NCI-H1048 (cell line): ENCODE measurements at regions not wholly inside any gene's neighbourhood (a gene's known extent, or its start where the extent isn't known, plus 50 kb on each side); places are given as distances from the start of the nearest gene placed in this dataset.

Experiments
- DNase-seq: peaks from one replicate; lab custom pipeline; 2025; lab: John Stamatoyannopoulos, UW

DNA sequence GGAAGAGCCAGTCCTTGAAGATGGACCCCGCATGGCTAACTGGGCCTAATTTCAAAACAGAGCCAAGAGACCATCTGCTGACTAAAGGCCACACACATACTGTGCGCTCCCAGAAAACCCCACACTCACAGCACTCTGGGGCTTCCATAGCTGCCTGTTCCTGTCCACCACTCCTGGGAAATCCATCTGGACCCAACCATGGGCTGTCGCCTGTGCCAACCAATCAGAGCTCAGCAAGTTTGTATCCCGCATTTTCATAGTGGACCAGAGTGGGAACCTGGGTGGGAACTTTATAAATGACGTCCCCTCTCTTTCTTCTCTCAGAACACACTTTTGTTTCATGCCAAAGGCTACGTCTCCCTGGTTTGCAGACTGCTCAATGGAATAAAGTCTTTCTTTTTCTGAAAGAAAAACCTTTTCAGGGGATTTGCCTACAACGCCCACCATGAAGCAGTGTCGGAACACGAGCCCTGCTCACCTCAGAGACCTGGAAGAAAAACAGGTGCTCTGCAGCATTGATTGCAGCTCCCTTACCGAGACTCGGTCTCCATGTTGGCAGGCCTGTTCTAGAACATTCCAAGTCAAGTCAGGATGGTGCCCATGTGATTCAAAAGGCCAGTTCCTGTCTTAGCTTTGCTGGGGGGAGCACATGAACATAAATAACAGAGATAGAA is 137.2 kb upstream of the GPC1 start:
- no peak for DNase-seq

DNA sequence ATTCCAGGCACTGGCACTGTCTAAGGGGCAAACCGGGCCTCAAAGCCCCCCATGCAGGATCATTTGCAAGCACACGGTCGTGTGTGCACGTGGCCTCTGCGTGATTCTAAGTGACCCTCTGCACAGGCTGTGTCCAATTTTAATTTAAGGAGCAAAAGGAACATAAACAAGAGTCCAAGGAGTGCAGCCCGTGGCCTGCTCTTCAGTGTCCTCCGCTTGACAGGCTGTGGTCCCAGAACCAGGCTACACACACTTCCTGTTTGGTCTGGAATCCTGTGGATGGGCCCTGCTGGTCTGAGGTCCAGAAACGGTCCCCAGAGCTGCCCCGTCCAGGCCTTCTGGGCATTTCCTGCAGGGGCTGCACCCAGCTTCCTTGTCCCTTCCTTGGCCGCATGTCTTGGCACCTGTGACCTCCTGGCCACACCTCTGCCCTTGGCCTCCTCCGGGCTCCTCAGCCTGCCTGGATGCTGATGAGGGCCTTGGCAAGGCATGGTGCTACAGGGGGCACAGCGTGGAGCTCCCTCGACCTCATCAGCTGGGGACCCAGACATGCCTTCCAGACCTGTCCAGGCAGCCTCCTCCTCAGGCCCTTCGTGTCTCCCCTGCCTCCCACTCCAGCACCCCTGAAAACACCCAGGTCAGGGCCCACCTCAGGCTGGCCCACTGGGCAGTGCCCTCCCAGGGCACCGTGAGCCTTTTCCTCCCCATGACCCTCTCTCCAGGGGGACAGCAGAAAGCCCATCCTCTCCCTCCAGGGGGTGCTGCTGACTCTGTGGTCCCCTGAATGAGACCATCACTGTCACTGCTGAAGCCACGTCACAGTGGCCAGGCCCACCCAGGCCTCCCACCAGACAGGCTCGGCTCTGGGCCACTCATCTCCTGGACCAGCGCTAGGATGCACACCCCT is 136.4 kb upstream of the GPC1 start:
- DNase-seq = no peak

DNA sequence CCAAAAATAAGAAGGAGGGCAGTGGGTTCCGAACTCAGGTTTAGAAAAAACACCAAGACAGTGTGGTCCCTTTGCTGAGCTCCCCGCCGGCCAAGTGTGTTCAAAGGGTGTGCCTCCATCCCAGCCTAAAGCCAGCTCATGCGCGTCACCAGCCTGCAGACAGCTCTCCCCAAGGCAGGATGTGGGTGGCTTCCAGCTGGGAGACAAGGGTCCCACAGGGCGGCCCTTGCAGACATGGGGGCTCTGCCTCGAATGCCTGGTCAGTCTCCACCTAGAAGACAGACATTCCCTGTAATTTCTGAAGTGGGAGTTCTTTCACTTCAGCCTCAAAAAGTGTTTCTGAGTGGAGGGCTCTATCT is 135.8 kb upstream of the GPC1 start:
- no peak for DNase-seq

DNA sequence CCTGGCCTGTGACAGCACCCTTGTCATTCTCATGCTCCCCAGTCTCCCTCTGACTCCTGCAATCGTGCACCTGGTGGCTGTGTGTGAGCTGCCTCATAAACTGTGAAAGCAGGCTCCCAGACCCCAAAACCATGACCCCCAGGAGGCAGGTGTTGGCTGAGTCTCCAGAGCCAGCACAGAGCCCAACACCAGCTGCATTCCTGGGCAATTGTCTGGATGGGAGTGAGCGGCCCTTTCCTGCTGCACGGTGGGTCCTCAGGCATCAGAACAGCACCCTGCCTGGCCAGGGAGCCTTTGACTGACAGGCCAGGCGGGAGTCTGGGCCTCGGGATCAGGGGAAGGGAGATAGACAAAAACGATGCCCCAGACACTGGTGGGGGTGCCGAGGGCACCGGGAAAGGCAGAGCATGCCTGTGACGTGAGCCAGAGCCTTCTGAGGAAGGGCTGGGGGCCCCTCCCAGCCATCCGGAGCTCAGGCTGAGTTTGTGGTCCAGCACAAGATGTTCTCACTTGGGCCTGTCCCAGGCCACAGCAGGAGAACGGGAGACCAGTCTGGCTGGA is 135.1 kb upstream of the GPC1 start:
- DNase-seq = no peak

DNA sequence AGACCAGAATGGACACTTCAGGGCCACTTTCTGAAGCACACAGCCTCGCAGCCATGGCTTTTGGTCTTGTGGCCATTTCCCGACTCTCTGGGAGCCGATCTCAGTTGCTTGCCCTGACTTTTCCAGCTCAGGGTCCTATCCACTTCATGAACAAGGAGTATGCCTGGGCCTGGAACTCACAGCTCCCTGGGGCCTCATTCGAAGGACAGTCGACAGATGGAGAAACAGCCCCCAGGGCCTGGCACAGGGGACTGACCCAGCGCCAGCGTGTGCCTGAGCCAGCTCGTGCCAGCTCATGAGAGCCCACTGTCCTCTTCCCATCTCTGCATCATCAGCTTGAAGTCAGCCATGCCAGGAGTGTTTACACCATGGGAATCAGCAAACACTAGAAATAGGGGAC is 134.6 kb upstream of the GPC1 start:
- no peak for DNase-seq

DNA sequence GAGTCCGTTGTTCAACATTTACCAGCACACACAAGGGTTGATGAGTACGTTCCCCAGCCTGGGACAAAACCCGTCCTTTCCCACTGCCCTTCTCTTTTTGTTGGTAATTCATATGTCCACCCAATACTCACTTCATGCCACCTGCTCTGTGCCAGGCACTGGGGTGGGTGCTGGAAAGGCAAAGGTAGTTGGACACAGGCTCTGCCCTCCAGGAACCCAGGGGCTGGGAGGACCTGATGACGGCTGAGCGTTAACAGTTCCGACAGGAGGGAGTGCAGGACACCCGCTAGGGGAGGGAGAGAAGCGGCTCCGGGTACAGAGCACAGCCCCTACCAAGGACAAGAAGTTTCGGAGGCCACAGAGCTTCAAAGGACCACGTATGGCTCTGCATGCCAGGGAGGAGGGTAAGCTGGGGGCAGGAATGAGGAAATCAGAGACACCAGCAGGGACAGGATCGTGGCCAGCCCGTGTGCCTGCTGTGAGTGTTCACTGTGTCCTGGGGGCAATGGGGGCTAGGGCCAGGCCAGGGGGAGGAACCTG is 134.1 kb upstream of the GPC1 start:
- no peak for DNase-seq

DNA sequence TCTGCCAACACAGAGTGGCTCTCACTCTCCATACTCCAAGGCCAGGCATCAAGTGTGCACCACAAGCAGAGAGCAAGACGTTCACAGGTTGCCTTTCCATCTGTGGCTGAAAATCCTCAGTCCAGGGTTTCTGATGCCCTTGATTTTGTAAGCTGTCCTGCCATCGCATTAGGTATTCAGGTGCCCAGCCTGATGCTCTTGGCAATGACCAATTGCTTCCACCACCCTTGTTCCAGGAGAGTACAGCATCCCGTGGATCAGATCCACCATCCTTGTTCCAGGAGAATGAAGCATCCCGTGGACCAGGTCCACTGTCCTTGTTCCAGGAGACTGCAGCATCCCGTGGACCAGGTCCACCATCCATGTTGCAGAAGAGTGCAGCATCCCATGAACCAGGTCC is 133.4 kb upstream of the GPC1 start:
- no peak for DNase-seq

DNA sequence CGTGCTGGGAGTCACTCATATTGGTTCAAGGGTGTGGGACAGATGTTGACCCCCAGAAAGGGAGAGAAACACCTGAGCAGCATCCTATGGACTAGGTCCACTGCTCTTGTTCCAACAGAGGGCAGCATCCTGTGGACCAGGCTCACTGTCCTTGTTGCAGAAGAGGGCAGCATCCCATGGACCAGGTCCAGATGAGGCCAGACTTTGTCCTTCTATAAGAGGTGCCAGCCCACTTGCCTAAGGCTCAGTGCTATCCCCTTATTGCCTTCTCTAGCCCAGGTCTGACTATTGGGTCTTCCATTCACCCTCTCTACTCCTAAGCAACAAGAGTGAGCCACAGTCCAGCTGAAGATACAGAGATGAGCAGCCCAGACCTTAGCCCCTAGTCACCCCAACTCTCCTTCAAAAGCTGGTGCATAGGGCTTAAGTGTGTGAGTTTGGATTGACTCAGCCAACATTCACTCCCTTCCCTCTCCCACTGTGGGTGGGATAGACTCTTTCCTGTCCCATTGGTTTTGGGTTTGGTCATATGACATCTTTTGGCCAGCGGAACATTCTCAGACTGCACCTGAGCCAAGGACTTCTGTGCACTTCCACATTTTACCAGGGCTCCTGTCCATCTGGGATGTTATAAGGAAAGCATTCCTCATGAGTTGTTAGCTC is 132.4 kb upstream of the GPC1 start:
- DNase-seq = no peak

DNA sequence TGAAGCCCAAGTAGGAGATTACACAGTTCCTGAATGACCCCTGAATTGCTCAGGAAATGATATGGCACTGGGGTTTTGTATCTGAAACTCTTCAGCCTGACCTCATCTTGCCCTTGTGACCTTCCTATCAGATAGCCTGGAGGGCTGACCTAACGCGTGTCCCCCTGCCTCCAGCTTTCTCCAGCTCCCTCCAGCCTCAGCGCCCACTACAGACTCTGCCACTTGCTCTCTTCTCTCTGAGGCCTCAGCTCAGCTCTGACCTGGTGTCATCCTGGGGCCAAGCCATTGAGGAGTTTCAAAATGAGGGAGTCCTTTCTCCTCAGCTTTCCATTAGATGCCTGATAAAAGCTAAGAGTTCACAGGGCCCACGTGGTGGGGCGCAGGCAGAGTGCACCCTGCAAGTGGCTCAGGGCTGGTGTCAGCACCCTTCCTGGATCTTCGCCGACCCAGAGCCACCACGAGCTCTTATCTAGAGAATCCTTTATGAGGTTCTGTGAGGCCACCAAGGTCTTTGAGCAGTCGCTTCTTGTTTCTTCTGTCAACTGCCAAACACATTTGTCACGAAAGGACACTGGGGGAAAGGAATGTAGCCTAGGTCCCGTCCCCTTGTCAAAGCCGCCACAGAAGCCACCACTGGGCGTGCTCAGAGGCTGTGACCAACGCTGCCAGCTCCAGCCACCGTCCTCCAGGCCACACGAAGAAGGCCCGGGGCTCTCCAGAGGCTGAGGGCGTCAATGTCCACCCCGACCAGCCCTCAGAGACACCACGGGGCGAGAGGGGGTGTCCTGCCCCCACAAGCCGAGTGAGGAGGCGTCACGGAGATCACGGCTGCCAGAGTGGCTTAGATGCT is 131.3 kb upstream of the GPC1 start:
- DNase-seq = no peak

DNA sequence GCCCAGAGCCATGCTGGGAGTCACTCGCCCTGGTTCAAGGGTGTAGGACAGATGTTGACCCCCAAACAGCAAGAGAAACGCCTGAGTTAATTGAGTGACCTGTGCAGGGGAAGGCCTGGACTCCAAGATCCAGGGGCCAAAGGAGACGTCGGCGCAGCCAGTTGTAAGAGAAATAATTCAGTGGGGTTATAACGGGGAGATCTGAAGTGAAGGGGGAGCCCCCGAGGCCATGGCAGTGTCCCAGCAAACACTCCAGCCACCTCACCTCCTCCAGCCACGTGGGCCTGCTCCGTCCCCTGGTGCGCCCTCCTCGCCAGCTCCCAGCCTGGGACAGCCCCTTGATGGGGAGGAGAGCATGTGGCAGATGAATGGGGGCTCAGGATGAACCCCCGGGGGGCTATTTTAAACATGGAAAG is 130.7 kb upstream of the GPC1 start:
- DNase-seq = no peak

DNA sequence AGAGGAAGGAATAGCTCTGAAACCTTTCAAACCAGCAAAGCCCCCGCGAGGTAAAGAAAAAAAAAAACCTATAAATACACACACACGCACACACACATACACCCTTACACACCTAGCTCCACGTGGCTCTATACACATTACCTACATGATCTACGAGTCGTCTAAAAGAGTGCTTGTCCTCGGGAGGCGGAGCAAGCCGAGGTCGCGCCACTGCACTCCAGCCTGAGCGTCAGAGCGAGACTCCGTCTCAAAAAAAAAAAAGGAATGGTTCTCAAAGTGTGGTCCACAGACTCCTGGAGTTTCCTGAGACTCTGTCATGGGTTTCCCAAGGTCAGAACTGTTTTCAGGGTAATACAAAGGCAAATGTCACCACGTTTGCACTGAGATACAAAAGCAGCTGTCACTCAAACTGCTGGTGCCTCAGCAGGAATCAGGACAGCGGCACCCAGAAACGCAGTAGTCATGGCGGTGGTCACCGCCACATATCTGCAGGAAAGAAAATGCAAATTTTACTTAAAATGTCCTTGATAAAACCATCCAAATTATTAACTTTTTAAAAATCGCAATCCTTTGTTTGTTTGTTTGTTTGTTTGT is 130.0 kb upstream of the GPC1 start:
- no peak for DNase-seq

DNA sequence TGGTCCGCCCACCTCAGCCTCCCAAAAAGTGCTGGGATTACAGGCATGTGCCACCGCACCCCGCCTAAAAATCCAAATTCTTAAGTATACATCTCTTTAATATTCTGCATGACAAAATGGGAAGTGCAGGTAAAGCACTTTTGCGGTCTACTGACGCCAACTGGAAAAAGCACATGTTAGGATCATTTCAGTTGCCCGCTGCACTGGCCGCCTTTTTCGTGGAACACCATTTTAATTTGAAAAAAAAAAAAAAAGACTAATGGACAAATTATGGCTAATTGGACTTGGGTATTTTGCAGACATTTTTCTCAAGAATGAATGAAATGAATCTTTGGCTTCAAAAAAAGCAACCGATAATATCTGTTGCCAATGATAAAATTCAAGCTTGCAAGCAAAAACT is 129.3 kb upstream of the GPC1 start:
- no peak for DNase-seq

DNA sequence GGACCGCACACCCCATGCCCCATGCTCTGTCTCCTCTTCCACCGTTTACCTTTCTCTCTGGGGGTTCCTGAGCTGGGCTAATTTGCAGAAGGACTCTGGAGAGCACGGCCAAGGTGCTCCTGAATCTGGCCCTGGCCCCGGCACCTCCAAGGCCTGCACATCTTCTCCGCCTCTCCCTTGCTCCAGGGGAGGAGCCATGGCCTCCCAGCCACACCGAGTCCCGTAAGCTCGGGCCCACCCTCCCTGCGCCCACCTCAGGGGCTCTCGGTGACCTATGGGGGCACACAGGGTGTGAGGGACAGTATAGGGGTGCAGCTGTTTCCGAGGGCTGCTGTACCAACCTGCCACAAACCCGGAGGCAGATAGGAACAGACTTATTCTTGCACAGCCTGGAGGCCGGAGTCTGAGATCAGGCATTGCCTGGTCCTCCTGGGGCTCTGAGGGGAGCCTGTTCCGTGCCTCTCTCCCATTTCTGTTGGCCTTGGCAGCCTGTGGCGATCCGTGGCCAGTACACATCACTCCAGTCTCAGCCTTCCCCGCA is 127.3 kb upstream of the GPC1 start:
- DNase-seq = no peak

DNA sequence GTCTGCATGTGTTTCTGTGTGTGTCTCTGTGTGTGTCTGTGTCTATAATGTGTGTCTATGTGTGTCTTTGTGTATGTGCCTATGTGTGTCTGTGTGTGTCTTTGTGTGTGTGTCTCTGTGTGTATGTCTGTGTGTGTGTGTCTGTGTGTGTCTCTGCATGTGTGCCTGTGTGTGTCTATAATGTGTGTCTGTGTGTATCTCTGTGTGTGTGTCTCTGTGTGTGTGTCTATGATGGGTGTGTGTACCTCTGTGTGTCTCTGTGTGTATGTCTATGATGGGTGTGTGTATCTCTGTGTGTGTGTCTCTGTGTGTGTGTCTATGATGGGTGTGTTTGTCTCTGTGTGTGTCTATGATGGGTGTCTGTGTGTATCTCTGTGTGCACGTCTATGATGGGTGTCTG is 126.2 kb upstream of the GPC1 start:
- no peak for DNase-seq

DNA sequence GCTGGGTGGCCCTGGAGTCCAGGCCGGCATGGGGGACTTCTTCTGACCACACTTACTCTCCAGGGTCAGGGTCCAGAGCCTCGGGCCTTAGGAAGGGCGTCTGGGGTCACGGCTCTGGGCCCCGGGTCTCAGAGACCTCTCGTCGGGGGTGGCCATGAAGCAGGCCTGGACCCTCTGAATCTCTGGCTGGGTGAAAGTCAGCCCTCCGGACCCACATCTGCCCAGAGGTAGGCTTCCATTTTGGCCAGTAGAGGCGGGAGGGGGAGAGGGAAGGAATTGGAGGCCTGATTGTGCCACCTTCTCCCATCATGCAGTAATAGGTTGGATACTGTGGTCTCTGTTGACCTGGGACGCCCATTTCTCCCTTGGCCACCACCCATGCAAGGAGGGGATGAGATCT is 125.3 kb upstream of the GPC1 start:
- no peak for DNase-seq

DNA sequence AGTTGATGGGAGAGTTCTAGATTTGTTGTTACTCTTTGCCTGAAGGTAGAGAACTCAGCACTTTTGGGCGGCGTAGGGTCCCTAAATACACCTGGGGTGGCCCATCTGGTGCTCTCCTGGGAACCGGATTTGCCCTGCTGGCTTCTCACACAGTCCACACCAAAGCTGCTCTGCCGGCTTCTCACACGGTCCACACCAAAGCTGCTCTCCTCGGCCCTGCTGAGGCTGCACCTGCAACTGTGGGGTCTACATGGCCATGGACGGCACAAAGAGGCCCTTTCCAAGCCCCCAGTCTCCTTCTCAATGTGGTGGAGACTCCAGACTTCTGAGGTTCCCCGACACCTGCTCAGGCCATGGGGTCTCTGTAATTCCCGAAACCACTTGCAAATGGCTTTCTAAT is 124.8 kb upstream of the GPC1 start:
- DNase-seq = no peak

DNA sequence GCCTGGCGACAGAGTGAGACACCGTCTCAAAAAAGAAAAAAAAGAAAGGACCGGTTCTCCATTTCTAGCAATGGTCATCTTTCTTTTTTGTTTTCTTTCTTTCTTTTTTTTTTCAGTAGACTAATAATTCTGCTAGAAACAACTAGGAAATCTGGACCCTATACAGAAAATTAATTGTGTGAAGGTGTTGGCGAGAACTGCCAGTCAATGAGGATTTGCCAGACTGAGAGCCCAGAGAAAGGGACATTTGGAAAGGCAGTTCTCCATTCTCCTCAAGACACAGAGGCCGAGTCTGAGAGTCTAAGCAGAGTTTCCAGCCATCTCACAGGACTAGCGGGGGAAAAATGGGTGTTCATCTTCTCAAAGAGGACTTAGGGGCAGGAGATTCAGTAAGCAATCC is 123.6 kb upstream of the GPC1 start:
- no peak for DNase-seq

DNA sequence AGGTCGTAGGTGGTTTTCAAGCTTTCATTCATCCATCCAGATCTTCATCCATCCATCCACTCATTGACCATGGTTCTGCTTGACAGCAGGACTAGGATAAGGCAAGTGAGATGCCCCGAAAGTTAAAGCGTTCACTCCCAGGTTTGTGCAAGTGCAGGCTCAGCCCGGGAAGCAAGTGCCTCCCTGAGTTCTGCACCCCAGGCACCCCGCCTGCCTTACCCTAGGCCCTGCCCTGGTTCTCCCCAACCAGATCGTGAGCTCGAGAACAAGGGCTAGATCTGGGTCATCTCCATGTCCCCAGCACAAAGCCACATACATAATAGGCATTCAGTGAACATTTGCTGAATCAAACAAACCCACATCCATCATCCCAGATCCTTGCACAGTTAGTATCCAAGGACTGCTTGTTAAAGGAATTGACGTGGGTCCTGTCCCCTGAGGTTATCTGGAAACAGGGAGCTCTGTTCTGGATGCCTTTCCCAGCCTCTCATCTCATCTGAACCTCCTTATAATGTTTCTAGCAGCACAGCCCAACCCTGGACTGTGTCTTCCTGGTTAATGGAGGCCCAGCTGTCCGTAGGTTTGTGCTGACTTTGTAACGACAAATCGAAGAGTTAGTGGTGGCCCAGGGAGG is 116.1 kb upstream of the GPC1 start:
- no peak for DNase-seq

DNA sequence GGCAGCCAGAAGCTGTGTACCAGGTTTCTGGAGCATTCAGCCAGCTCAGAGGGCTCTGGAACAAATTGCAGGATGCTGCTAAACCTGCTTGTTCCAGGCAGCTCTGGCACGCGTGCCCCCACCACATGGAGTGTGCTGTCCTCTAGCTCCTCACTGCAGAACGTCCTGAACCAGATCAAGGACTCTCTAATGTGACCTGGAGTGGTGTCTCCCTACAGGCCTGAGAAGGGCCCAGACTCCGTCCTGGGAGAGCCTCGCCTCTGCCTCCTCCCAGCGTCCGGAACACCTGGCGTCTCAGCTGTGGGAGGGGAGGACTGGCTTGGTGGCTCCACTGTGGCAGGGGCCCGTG is 115.6 kb upstream of the GPC1 start:
- DNase-seq = no peak

DNA sequence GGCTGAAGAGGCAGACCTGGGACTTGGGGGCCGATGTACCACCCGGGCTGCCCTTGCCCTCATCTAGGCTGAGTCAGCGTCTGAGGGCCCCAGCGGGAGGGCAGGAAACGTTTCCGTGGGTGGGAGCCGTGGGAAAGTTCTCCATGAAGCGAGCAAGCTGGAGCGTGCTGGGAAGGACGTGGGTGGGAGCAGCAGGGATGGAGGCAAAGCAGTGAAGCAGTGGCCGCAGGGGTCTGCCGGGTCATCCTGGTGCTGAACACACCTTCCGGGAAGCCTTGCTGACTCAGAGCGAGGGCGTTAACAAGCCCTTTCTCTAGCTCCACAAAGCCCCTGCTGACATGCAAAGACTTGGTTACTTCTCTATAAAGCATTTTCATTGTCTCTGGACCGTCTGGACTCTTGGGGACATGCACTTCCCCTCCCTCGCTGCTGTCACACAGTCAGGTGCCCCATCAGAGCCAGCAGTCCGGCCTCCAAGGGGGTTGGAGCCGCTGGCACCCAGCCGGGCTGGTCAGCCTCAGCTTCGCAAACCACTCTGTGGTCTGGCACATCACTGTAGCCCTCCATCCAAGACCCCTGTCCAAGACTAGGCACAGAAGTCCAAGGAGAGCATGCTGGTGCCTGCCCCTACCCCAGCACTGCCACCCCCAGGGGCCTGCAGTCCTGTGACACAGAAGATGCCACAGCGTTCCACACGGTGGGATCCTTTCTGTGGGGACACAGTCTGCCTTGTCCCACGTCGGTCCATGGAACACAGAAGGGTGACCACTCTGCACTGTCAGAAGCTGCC is 115.1 kb upstream of the GPC1 start:
- DNase-seq = no peak
